Testis (tissue), 2 donors: ENCODE measurements at regions not wholly inside any gene's neighbourhood (a gene's known extent, or its start where the extent isn't known, plus 50 kb on each side); places are given as distances from the start of the nearest gene placed in this dataset.

Experiments used
- DNase-seq: peaks from one replicate; pipeline ENCODE4 v3.0.0-alpha.2; 2019
- H3K27ac ChIP-seq, 2 donors: fragments of 200-600 bp; sonication (generic); one replicate each; pipeline ENCODE4 v1.5.1; 2019
- H3K27me3 ChIP-seq: fragments of 200-600 bp; sonication (generic); one replicate; pipeline ENCODE4 v1.5.1; 2019
- H3K36me3 ChIP-seq: fragments of 200-600 bp; sonication (generic); one replicate; pipeline ENCODE4 v1.5.1; 2017; ENCODE audit warnings: low read depth; ENCODE audit errors: missing control alignments
- H3K4me1 ChIP-seq: fragments of 200-600 bp; sonication (generic); one replicate; pipeline ENCODE4 v1.5.1; 2019
- H3K4me3 ChIP-seq, 2 donors: fragments of 200-600 bp; sonication (generic); one replicate each; pipeline ENCODE4 v1.5.1; 2017 to 2019
- H3K9me3 ChIP-seq: fragments of 200-600 bp; sonication (generic); one replicate; pipeline ENCODE4 v1.5.1; 2017
- POLR2A ChIP-seq: fragments of 450-650 bp; IDR thresholded peaks from one replicate; pipeline ENCODE4 v1.6.1; 2017; ENCODE audit warnings: antibody characterized with exemption, mild to moderate bottlenecking, moderate library complexity
- WGBS, 2 donors: methylation state at CpG; one replicate each; pipeline ENCODE4 v1.1.5; 2018; 5-methylcytosine and 5-hydroxymethylcytosine counted together
- intact Hi-C: fragments of 100-400 bp; cut with DNase I; formaldehyde crosslinking; loops from one replicate; pipeline ENCODE4 v1.15.1; 2023; ENCODE audit warnings: low total_unique reads
- TF ChIP-seq, protein P1 (sequence below), 3 experiments: fragments of 450-650 bp in 2 of 3; fragments of 200-600 bp in 1 of 3; sonication (generic) in 1 of 3; IDR thresholded peaks; one replicate each; pipeline ENCODE4 v1.5.1; 2016 to 2019; ENCODE audit warnings: antibody characterized with exemption in 3 of 3, mild to moderate bottlenecking in 2 of 3, moderate library complexity in 1 of 3

DNA sequence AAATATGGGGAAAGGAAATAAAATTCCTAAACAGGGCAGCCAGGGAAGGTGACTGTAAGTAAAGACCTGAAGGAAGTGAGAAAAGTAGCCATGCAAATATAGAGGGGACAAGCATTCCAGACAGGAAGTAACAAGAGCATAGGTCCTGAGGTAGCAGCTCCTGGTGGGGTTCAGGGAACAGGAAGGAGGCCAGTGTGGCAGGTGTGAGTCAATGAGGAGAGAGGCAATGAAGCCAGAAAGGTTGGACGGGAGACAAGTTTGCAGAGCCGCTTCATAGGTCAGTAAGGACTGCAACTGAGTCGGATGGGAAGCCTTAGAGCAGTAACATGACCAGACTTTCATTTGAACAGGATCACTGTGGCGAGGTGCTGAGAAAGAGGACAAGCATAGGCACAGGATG is 150.9 kb downstream of the METTL4 start:
- no peak for TF ChIP-seq POLR2A
- TF ChIP-seq, protein P1, sequence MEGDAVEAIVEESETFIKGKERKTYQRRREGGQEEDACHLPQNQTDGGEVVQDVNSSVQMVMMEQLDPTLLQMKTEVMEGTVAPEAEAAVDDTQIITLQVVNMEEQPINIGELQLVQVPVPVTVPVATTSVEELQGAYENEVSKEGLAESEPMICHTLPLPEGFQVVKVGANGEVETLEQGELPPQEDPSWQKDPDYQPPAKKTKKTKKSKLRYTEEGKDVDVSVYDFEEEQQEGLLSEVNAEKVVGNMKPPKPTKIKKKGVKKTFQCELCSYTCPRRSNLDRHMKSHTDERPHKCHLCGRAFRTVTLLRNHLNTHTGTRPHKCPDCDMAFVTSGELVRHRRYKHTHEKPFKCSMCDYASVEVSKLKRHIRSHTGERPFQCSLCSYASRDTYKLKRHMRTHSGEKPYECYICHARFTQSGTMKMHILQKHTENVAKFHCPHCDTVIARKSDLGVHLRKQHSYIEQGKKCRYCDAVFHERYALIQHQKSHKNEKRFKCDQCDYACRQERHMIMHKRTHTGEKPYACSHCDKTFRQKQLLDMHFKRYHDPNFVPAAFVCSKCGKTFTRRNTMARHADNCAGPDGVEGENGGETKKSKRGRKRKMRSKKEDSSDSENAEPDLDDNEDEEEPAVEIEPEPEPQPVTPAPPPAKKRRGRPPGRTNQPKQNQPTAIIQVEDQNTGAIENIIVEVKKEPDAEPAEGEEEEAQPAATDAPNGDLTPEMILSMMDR (IDR thresholded peaks at IDR 0.05): no peak
- WGBS, 2 donors: 89 to 92% methylated on average over 4 of the region's 4 CpGs
- no peaks in the 10 kb centered on the region for H3K36me3 ChIP-seq
- H3K27ac ChIP-seq: no peak overlapping the region
- H3K9me3 ChIP-seq: no peaks in the 10 kb centered on the region
- intact Hi-C loops: no loop called here
- H3K4me1 ChIP-seq: no peaks in the 10 kb centered on the region
- DNase-seq: no peak
- H3K27me3 ChIP-seq: no peaks in the 10 kb centered on the region
- H3K4me3 ChIP-seq: no peak overlapping the region

- Histone ChIP-seq H3K36me3 (no peaks in the 10 kb centered on the region), H3K27ac (no peak overlapping the region), H3K9me3 (no peaks in the 10 kb centered on the region), H3K4me1 (no peaks in the 10 kb centered on the region), H3K27me3 (no peaks in the 10 kb centered on the region), H3K4me3 (no peak overlapping the region)
- TF ChIP-seq POLR2A: no peak
- TF ChIP-seq, protein P1 (IDR thresholded peaks at IDR 0.05): no peak
- DNase-seq: no peak
- intact Hi-C loops: no loop called here
- WGBS, 2 donors: 40 to 59% methylated on average over 5 of the region's 5 CpGs
Observed at GRCh38 chr18:2423761-2424160, 147.5 kb downstream of the METTL4 start.

DNA sequence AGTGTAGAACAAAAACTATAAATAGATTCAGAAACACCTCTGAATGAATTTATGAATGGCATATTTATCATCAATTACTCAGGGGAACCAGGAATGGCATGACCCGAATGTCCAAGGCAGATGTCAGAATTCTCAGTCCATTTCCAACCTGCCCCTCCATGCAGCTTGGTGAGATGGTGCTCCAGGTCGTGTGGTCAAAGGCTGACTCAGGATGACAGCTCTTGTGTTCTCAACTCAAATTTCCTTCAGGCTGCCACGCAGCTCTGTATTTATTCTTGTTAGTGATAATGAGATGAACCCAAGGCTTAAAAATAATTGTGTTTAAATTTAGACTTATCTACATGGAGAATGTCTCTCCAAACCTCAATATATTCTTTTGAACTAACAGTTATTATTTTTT is 146.9 kb downstream of the METTL4 start:
- no peaks in the 10 kb centered on the region for H3K27me3 ChIP-seq
- DNase-seq: no peak
- WGBS, 2 donors: 70 to 74% methylated on average over 3 of the region's 3 CpGs
- H3K9me3 ChIP-seq: no peaks in the 10 kb centered on the region
- no peak overlapping the region for H3K27ac ChIP-seq
- H3K36me3 ChIP-seq: no peaks in the 10 kb centered on the region
- TF ChIP-seq POLR2A: no peak
- TF ChIP-seq, protein P1 (IDR thresholded peaks at IDR 0.05): no peak
- no peak overlapping the region for H3K4me3 ChIP-seq
- no peaks in the 10 kb centered on the region for H3K4me1 ChIP-seq
- intact Hi-C loops: no loop called here

GRCh38 chr18:2425426-2426317 is 145.6 kb downstream of the METTL4 start:
- intact Hi-C loops: no loop called here
- Histone ChIP-seq H3K27me3 (no peaks in the 10 kb centered on the region), H3K36me3 (no peaks in the 10 kb centered on the region), H3K9me3 (no peaks in the 10 kb centered on the region), H3K27ac (no peak overlapping the region), H3K4me1 (no peaks in the 10 kb centered on the region), H3K4me3 (no peak overlapping the region)
- TF ChIP-seq, protein P1 (IDR thresholded peaks at IDR 0.05): no peak
- no peak for TF ChIP-seq POLR2A
- no peak for DNase-seq
- 68 to 77% methylated on average over 4 of the region's 4 CpGs for WGBS, 2 donors

GRCh38 chr18:2430191-2430590 is 141.1 kb downstream of the METTL4 start:
- Histone ChIP-seq H3K36me3 (no peaks in the 10 kb centered on the region), H3K27ac (no peak overlapping the region), H3K4me3 (no peak overlapping the region), H3K27me3 (no peaks in the 10 kb centered on the region), H3K9me3 (no peaks in the 10 kb centered on the region), H3K4me1 (no peaks in the 10 kb centered on the region)
- no peak for DNase-seq
- intact Hi-C loops: no loop called here
- TF ChIP-seq, protein P1 (IDR thresholded peaks at IDR 0.05): no peak
- no peak for TF ChIP-seq POLR2A
